ENCODE measurements at regions not wholly inside any gene's neighbourhood (a gene's known extent, or its start where the extent isn't known, plus 50 kb on each side); places are given as distances from the start of the nearest gene placed in this dataset.

- DNase-seq: no peak
Observed at GRCh38 chr3:59578129-59578528, 528.3 kb upstream of the CFAP20DC start.

- no peak for DNase-seq
Observed at GRCh38 chr3:59576606-59577005, 526.8 kb upstream of the CFAP20DC start.

- peak; percentile 62 for DNase-seq
Observed at GRCh38 chr3:59575113-59576001, 525.5 kb upstream of the CFAP20DC start.

- no peak for DNase-seq
Observed at GRCh38 chr3:59573911-59574310, 524.1 kb upstream of the CFAP20DC start.

GRCh38 chr3:59572106-59572505 is 522.3 kb upstream of the CFAP20DC start:
- DNase-seq: no peak

GRCh38 chr3:59570806-59571205 is 521.0 kb upstream of the CFAP20DC start:
- DNase-seq: no peak

GRCh38 chr3:59567661-59568060 is 517.8 kb upstream of the CFAP20DC start:
- DNase-seq: no peak

- no peak for DNase-seq
Observed at GRCh38 chr3:59566481-59566975, 516.7 kb upstream of the CFAP20DC start.

- no peak for DNase-seq
Observed at GRCh38 chr3:59565125-59565524, 515.3 kb upstream of the CFAP20DC start.

GRCh38 chr3:59563966-59564365 is 514.1 kb upstream of the CFAP20DC start:
- no peak for DNase-seq

GRCh38 chr3:59563072-59563605 is 513.3 kb upstream of the CFAP20DC start:
- DNase-seq: no peak

- no peak for DNase-seq
Observed at GRCh38 chr3:59559721-59560435, 510.1 kb upstream of the CFAP20DC start.

GRCh38 chr3:59558906-59559720 is 509.3 kb upstream of the CFAP20DC start:
- no peak for DNase-seq

- no peak for DNase-seq
Observed at GRCh38 chr3:59555593-59556315, 505.9 kb upstream of the CFAP20DC start.

GRCh38 chr3:59553076-59553475 is 503.3 kb upstream of the CFAP20DC start:
- DNase-seq: no peak

GRCh38 chr3:59551834-59552233 is 502.0 kb upstream of the CFAP20DC start:
- DNase-seq: no peak

- no peak for DNase-seq
Observed at GRCh38 chr3:59549962-59550361, 500.1 kb upstream of the CFAP20DC start.

GRCh38 chr3:59547874-59548273 is 498.0 kb upstream of the CFAP20DC start:
- no peak for DNase-seq

- no peak for DNase-seq
Observed at GRCh38 chr3:59546522-59546921, 496.7 kb upstream of the CFAP20DC start.

GRCh38 chr3:59545374-59545773 is 495.5 kb upstream of the CFAP20DC start:
- DNase-seq: no peak

GRCh38 chr3:59542276-59542675 is 492.5 kb upstream of the CFAP20DC start:
- no peak for DNase-seq

GRCh38 chr3:59540696-59541095 is 490.9 kb upstream of the CFAP20DC start:
- DNase-seq: no peak
